DND-41 (cell line): ENCODE measurements at regions not wholly inside any gene's neighbourhood (a gene's known extent, or its start where the extent isn't known, plus 50 kb on each side); places are given as distances from the start of the nearest gene placed in this dataset.

Experiments
- CTCF ChIP-seq: IDR thresholded peaks from 2 replicates; pipeline ENCODE4 v1.5.1; 2012; ENCODE audit warnings: borderline replicate concordance, low read length, moderate library complexity, mild to moderate bottlenecking; ENCODE audit not compliant: poor library complexity, severe bottlenecking; ENCODE audit errors: extremely low read depth
- EZH2 ChIP-seq: IDR thresholded peaks from 3 replicates; pipeline ENCODE4 v1.6.1; 2012; ENCODE audit warnings: borderline replicate concordance, low read depth, mild to moderate bottlenecking, moderate library complexity, low read length, inconsistent platforms; ENCODE audit not compliant: severe bottlenecking

GRCh38 chr3:28738425-28738824, 389.8 kb upstream of the AZI2 start:
- TF ChIP-seq CTCF (no peak), EZH2 (no peak)
